Endothelial cell (in vitro differentiated cells): ENCODE measurements at regions not wholly inside any gene's neighbourhood (a gene's known extent, or its start where the extent isn't known, plus 50 kb on each side); places are given as distances from the start of the nearest gene placed in this dataset.

Source experiments
- DNase-seq: peaks from one replicate; pipeline ENCODE4 v3.0.0; 2021; ENCODE audit warnings: low spot score
- H3K27ac Mint-ChIP-seq: one replicate; pipeline ENCODE4 v1.8.0; 2021; ENCODE audit warnings: mixed read lengths, inconsistent platforms; ENCODE audit not compliant: unreplicated experiment
- H3K27me3 Mint-ChIP-seq: one replicate; pipeline ENCODE4 v1.8.0; 2021; ENCODE audit warnings: mild to moderate bottlenecking, moderate library complexity, mixed read lengths, inconsistent platforms; ENCODE audit not compliant: unreplicated experiment
- H3K36me3 Mint-ChIP-seq: one replicate; pipeline ENCODE4 v1.8.0; 2021; ENCODE audit warnings: mild to moderate bottlenecking, low read depth, mixed read lengths, inconsistent platforms; ENCODE audit not compliant: unreplicated experiment
- H3K4me1 Mint-ChIP-seq: one replicate; pipeline ENCODE4 v1.8.0; 2021; ENCODE audit warnings: mild to moderate bottlenecking, mixed read lengths, inconsistent platforms; ENCODE audit not compliant: unreplicated experiment
- H3K4me3 Mint-ChIP-seq: one replicate; pipeline ENCODE4 v1.8.0; 2021; ENCODE audit warnings: mild to moderate bottlenecking, mixed read lengths, inconsistent platforms; ENCODE audit not compliant: unreplicated experiment
- H3K9me3 Mint-ChIP-seq: one replicate; pipeline ENCODE4 v1.8.0; 2021; ENCODE audit warnings: mixed read lengths, inconsistent platforms; ENCODE audit not compliant: unreplicated experiment
- TF ChIP-seq, protein P1 (sequence below): fragments of 200-600 bp; sonication (generic); IDR thresholded peaks from one replicate; pipeline ENCODE4 v1.5.0; 2021; ENCODE audit warnings: antibody characterized with exemption; ENCODE audit not compliant: unreplicated experiment

DNA sequence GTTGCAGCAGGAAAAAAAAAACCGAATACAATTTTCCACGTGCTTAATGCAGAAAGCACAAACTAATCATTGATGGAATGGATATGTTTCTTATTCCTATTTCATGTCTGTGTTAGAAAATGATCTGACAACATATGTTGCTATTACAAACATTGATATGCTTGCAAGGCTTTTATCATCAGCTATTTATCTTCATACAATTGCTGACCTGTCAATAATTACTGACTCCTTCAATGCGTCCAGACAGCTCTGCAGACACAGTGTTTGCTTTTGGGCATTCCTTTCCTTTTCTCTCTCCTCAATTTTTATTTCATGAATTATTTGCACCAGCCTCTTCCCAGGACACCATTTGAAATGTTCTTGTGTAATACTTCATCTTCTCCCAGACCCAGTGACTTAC is 246.2 kb downstream of the SEC23IP start:
- H3K9me3 Mint-ChIP-seq = no peaks in the 10 kb centered on the region
- no peak overlapping the region for H3K4me3 Mint-ChIP-seq
- TF ChIP-seq, protein P1, sequence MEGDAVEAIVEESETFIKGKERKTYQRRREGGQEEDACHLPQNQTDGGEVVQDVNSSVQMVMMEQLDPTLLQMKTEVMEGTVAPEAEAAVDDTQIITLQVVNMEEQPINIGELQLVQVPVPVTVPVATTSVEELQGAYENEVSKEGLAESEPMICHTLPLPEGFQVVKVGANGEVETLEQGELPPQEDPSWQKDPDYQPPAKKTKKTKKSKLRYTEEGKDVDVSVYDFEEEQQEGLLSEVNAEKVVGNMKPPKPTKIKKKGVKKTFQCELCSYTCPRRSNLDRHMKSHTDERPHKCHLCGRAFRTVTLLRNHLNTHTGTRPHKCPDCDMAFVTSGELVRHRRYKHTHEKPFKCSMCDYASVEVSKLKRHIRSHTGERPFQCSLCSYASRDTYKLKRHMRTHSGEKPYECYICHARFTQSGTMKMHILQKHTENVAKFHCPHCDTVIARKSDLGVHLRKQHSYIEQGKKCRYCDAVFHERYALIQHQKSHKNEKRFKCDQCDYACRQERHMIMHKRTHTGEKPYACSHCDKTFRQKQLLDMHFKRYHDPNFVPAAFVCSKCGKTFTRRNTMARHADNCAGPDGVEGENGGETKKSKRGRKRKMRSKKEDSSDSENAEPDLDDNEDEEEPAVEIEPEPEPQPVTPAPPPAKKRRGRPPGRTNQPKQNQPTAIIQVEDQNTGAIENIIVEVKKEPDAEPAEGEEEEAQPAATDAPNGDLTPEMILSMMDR = no peak
- H3K27me3 Mint-ChIP-seq = no peaks in the 10 kb centered on the region
- H3K36me3 Mint-ChIP-seq = peaks cover 4% of the 10 kb centered on the region
- DNase-seq = no peak
- no peak overlapping the region for H3K27ac Mint-ChIP-seq
- H3K4me1 Mint-ChIP-seq = no peaks in the 10 kb centered on the region

DNA sequence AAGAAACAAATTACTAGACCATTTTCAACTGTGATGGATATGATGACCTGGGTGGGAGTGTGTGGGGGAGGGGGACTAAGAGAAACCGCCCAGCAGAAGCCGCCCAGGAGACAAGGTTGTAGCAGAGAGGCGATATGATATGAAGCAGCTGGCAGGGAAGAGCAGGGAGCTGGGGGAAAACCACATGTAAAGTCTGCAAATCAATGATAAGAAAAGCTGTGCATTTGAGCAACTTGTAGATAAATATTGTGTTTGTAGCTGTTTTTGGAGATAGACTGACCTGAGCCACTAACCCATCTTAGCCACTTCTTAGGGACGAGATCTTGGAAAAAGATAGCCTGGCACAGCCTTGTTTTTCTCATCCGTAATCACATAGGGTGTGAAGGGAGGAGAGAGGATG is 252.6 kb downstream of the SEC23IP start:
- Mint-ChIP-seq H3K4me1 (peaks cover 2% of the 10 kb centered on the region), H3K36me3 (no peaks in the 10 kb centered on the region), H3K27me3 (no peaks in the 10 kb centered on the region), H3K9me3 (no peaks in the 10 kb centered on the region), H3K27ac (no peak overlapping the region), H3K4me3 (no peak overlapping the region)
- DNase-seq = no peak
- TF ChIP-seq, protein P1 = no peak

DNA sequence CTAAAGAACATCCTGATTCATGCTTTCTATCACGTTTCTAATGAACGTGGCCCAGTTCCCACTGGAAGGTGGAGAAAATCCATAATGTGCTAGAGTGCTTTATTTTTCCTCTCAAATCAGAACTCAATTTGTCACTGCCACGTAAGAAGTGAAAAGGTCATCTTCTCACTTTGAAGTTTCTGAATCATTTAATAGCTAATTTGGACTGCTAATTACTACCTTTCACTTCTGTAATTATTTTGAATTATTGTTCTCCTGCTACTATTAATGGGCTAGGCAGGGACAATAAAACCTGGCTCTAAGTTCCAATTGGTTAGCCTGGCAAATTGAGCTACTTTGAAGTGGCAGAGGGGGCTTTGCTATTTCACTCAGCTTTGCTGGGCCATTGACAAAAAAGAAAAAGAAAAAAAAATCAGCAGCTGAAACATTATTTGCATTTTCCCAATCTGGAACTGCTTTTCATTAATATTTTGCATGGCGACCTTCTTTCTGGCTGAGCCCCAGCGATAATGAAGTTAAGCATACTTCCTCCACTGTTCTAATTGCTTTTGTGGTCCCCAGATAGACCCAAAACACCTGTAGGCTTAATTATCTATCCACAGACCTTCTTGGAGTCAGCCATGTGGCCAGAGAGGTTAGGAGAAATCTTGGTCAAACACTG is 264.2 kb downstream of the SEC23IP start:
- Mint-ChIP-seq H3K27me3 (no peaks in the 10 kb centered on the region), H3K27ac (no peak overlapping the region), H3K36me3 (no peaks in the 10 kb centered on the region), H3K9me3 (no peaks in the 10 kb centered on the region), H3K4me1 (no peaks in the 10 kb centered on the region), H3K4me3 (no peak overlapping the region)
- DNase-seq = no peak
- TF ChIP-seq, protein P1 = no peak

DNA sequence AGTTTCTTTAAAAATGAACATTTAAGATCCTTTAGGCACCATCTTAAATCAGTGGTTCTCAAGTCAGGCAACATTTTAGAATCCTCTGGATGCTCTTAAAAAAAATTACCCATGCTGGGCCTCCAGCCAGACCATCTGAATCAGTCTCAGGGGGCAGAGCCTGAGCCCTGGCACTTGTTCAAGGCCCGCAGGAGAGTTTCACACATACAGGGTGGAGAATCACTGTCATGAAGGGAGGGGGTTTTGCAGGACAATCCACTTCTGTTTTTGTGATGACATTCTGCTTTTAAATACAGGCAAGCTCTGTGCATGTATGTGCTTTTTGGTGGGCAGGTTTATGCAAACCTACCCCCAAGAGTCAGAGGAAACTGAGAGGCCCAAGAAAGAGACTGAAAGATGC is 268.6 kb downstream of the SEC23IP start:
- H3K36me3 Mint-ChIP-seq = no peaks in the 10 kb centered on the region
- H3K27me3 Mint-ChIP-seq = no peaks in the 10 kb centered on the region
- no peak overlapping the region for H3K4me3 Mint-ChIP-seq
- H3K27ac Mint-ChIP-seq = no peak overlapping the region
- no peaks in the 10 kb centered on the region for H3K9me3 Mint-ChIP-seq
- DNase-seq = no peak
- TF ChIP-seq, protein P1 = no peak
- no peaks in the 10 kb centered on the region for H3K4me1 Mint-ChIP-seq

DNA sequence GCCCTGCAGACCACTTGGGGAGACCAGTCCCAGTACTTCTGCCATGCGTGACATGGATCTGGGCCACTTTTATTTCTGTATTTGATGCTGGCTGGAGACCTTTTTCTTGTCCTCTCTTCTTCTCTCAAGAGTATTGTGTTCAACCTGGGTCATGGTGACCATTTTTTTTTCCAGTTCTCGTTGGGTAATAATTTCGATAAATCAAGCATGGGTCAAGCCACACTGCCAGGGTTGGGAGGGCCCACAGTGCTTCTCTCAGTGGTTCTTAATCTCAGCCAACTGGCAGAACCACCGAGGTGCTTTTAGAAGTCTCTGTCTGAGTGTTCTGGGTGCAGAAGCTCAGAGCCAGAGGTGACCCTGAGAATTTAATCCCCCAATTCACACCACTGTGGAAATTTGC is 269.9 kb downstream of the SEC23IP start:
- Mint-ChIP-seq H3K4me1 (no peaks in the 10 kb centered on the region), H3K9me3 (no peaks in the 10 kb centered on the region), H3K27me3 (no peaks in the 10 kb centered on the region), H3K36me3 (no peaks in the 10 kb centered on the region), H3K27ac (no peak overlapping the region), H3K4me3 (no peak overlapping the region)
- TF ChIP-seq, protein P1 = no peak
- no peak for DNase-seq
